ENCODE measurements at regions not wholly inside any gene's neighbourhood (a gene's known extent, or its start where the extent isn't known, plus 50 kb on each side); places are given as distances from the start of the nearest gene placed in this dataset.
A peak's percentile ranks its signal among the peaks of the same experiment; 100 is the strongest.

DNA sequence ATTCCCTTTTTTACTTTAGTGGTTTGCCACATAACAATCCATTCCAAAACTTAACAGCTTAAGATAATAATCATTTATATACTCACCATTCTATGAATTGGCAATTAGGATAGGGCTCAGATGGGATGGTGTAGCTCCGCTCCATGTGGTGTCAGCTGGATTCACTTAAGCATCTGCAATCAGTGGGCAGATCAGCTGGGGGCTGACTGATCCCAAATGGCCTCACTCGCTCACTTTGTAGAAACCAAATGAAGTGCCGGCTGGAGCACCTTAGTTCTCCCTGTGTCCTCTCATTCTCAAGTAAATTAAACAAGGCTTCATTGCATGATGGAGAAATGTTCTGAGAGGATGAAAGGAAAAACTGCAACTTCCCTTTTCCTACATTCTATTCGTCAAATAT, 161.4 kb downstream of the WT1 start:
- DNase-seq, result no peak

DNA sequence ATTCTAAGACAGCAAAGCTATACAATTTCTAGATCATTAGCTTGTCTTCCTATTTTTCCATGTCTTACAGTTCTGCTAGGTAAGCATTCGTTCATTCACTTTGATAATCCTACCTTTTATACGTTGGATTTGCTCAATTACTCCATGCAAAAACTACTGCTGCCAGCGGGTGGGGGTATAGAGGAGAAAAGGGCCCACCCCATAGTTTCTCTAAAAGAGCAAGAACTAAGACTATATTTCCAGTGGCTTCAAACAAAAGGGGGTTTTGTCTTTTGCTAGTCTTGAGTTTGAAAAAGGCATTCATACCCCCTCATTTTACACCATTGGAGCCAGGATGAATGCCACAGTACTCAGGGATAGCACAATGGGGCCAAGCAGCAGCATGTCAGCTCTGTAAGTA, 155.7 kb downstream of the WT1 start:
- no peak for DNase-seq

DNA sequence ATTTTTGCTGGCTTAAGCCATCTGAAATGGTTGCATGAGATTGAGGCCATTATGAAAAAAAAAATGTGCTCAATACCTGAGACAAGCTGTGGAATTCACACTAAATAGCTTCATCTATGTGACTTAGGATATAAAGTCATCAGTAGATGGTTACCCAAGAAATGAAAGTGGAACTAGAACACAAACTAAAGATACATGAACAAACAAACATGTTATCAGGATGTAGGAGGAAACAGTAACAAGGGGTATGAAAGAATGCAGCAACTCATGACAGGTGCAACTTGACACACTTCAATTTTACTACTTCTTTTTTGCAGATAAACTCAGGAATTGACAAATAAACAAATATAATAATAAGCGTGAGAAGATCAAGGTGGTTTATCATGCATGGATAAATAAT, 155.0 kb downstream of the WT1 start:
- DNase-seq, result no peak

DNA sequence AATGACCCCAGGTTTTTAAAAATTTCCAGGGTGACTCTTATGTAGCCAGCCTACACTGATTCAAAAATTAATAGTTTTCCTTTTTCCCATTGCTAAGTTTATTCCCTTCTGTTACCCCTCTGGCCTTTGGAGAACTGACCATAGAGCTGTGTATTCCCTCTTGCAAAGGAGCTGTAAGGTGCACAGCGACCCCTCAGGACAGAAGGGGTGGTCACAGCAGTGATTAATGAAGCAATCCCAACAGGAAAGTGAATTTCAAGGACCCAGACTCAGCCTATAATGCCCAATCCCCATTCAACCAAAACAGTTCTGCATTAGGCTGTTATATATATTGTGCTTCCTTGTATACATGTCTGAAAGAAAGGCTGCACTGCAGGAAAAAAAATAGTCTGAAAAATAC, 147.1 kb downstream of the WT1 start:
- no peak for DNase-seq

DNA sequence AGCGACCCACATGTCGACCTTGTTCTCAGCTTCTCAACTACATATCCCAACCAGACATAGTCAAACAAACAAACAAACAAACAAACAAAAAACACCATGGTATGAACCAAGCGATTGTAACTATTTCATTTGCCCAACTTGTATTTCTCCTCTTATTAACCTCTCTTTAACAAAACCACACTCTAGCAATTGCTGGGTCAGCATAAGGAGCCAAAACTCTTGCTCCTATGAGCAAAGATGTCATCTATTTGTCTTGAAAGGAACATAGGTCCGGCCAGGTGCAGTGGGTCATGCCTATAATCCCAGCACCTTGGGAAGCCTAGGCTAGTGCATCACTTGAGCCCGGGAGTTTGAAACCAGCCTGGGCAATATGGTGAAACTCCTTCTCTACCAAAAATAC, 145.6 kb downstream of the WT1 start:
- no peak for DNase-seq

DNA sequence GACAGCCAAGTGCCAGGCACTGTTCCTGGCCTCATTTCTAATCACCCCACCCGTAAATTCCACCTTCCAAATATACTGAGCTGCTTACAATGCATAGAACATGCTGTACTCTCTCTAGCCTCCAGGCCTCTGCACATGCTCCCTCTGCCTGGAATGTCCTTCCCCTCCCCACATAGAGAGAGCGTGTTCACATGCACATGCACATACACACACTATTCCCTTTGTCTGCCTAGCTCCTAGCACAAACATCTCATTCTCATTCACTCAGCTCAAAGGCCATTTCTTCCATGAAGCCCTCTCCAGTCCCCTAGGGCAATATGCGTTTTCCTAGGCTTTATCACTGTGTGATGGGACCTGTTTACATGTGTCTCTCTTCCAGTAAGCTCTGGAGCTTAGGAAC, 144.6 kb downstream of the WT1 start:
- DNase-seq, result no peak

DNA sequence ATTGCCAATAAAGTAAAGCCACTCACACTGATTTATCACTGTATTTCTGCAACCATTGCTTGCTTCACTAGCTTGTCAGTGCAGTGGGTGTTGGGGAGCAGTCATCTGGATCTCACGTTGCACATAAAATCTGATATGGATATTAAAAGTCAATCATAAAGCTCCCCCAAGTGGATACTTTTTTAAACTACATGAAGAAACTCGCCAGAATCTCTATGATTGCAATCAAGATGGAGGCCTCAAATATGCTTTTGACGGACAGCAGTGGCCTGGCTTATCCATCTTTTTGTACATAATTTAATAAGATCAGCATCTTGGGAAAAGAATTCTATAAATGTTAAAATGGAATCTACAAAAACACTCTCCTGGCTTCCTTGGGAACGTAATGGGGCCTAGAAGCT, 137.7 kb downstream of the WT1 start:
- no peak for DNase-seq

DNA sequence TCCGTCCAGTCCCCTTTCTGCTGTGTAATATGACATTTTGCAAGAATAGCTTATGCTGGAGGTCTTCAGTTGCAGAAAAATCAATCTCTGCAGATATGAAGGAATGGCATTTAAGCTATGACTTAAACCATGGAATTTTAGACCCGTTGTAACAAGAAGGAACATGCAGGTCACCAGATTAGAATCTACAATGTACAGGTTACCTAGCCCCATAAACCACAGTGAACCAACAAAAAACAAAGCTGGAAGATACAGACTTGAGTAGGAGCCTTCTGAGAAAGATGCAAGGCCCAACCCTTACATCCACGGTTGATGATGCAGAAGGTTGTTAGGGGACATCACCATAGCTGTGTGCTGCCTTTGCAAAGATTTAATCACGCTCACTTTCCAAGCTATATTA, 132.5 kb downstream of the WT1 start:
- no peak for DNase-seq

DNA sequence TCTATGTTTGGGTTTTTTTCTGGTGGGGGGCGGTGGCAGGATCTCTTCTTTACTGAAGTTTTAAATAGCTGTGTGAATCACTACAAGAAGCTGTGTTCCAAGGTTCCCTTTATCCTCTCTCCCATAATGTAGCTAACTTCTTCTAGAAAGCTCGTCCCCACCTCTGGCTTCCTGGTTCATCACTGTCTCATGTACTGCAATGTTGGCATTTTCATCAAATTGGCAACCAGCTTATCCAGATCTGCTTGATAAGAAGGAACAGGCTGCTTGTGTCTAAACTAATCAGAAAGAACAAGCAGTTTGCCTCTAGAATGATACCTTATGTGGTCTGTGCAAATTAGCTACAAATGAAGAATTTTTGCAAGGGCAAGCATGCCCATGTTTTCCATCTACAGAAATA, 130.8 kb downstream of the WT1 start:
- DNase-seq, result no peak

DNA sequence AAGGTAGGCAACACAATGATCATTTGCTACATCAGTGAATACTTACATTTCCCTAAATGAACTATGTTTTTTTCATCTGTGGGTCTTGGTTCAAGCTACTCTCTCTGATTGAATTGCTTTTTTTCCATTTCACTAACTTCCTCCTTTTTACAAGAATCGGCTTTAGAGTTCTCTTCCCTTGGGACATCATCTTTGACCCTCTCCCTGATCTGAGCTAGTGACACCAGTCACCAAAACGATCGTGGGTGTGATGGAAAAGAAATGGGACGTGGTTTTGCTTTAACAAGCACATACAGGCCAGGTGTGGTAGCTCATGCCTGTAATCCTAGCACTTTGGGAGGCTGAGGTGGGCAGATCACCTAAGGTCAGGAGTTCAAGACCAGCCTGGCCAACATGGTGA, 129.9 kb downstream of the WT1 start:
- DNase-seq, result no peak

DNA sequence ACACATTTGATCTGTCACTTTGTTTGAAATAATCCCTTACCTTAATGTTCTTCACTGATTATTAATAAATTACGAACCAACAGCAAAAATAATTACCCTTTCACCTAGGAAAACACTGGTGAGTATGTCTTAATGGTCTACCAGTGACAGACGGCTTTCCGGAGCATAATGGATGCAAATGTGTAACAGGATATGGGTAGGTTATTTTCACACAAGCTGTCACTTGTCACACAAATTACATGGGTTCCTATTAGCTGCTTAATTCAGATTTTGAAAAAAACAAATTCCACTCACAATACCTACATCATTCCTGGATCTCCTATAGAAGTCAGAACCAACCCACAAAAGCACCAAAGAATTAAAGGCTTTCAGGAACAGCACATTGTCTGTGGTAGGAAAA, 127.9 kb downstream of the WT1 start:
- no peak for DNase-seq

DNA sequence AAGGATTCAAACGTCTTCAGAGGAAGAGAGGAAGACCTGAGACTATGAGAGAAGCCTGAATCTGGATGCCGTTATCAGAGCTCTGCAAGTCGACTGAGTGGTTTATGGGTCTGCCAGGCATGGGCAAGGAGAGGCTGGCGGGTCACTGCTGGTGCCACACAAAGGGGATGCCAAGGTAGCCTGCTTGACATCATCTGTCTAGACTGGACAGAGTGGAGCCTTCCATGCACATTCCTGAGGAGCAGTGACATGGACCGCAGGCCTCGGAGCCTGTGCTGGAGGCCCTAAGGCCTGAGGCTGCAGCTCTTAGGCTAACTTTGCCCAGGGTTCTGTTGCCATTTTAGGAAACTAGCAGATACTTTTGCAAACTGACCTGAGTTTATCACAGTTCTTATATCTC, 127.4 kb downstream of the WT1 start:
- no peak for DNase-seq

DNA sequence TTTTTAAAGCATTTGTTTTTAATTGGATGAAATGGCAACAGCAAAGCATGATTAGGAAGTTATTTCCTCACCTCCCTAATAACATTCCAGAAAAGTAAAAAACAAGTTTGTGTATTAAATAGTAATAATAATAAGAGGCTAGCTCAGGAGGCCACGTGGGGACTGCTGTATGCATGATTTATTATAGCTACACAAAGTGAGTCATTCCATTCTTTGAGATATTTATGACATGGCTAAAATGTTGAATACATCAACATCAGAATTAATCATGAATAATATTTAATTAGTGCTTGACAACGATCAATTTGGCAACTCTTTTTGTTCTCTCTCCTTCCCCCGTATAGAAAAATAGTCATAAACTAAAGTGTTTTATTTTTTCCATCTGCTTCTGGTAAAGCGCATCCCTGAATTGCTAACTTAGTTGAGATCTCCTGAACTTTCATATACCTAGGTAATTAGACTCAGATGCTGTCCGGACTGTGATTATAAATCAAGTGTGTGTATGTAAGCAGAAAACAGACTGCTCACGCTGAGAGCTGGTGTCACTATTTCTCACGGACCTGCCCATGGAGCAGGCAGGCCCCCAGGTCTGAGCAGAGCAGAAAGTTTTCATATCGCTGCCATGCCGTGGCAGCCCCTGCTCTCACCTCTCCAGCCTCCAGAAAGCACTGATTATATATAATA, 125.7 kb downstream of the WT1 start:
- no peak for DNase-seq

DNA sequence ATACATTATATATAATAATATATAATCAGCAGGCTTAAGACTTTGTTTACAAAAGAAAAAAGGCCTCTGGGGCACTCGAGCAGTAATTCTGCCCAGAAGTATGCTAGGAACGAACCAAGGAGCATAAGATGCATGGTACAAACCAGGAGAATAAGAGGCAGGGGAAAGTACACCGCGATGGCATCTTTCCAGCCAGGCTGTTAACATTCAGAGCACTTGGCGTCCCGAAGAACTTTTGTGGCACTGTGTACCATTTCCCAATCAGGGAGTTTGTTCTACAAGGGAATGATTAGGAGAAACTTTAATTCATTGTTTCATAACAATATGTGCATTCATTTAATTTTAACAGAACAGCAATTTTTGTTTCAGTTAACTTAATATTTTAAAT, 125.1 kb downstream of the WT1 start:
- DNase-seq, result no peak

DNA sequence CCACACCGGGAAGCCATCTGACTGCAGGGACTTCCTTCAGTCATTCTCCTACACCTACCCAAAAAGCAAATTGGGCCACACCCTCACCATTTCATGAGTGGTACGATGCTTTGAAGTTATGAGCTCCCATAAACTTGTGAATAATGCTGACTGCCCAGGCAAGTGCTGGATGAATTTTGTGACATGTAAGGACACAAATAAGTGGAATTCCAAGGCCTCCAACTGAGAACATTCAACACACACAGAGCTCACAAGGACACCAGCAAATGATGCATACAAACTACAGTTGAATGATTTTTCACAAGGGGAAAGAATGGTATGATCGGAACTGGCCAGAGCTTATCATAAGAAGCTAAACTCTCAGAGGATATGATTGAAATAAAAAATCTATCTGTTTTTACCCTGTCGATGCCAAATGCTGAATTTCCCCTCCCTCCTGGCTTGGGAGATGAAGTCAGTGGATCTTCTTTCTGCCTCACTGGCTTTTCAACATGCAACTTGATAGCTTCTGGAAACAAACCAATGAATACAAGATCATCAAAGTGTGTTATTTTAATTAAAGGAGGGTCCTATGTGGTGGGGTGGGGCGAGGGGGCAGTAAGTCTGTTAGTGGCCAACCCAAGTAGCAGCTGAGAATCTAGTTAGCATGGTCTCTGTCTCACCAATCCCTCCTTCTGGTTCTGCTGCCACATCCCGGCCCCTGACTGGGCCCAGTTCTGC, 123.8 kb downstream of the WT1 start:
- DNase-seq, result no peak

DNA sequence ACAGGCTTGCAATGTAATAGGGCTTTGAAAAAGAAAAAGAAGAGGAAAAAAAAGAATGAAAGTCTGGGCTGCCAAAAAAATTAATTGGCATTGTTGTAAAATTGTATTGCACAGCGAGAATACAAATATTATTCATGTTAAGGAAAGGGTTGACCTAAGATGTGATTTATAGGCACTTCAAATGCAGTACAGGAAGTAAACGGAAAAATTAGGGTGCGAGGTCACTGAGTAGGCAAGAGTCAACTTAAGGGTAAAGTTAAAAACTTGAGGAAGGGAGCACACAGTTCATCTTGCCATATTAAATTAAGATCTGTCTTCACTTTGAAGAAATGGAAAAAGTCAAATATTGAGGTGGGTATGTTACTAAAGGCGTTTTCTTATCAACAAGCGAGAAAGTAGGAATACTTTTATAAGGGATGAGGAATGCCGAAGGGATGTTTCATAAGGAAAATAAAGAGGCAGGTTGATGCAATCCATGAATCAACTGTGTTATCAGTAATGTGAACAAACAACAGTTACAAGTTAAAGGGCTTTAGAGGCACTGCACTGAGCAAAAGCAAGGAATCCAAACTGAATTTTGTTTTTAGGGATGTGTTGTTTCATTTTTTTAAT, 123.0 kb downstream of the WT1 start:
- no peak for DNase-seq

DNA sequence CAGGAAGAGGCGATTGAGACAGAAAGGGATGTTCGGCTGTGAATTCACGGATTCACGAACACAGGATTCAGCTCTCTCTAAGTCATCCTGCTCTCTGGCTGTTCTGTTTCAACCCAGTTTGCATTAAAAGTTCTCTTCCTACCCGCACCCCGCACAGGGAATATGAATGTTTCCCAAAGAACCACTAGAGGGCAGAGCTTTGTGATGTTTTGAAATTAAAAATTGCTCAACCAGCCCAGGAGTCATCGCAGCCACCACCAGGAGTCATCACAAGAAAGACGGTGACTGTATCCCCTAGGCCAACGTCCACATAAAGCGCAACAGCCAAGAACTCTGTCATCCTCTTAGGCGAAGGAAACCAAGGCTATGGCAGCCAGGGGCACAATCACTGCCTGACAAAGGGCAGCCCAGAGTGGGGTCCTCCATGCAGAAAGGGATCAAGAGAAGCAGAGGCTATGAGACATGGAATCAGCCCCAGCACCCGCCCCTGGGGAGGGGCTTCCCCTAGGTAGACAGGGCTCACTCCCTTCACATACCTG, 122.4 kb downstream of the WT1 start:
- DNase-seq, result peak; percentile 64

DNA sequence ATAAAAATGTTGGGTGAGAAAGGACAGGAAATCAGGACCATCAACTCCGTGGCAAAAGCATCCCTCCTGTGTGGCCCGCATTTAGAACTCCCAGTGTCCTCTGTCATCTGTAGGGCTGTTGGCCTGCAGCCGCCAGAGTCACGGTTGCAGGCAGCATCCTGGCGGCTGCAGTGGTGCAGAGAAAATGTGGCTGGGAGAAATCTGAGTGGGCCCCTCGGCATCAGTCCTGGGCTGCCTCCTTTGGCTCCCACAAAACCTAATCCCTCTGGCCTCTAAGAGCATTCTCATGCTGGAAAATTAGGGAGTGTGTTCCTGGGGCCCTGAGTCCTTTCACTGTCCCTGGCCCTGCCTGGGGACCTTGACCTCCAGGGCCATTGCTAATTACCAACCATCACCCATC, 121.9 kb downstream of the WT1 start:
- DNase-seq, result no peak

DNA sequence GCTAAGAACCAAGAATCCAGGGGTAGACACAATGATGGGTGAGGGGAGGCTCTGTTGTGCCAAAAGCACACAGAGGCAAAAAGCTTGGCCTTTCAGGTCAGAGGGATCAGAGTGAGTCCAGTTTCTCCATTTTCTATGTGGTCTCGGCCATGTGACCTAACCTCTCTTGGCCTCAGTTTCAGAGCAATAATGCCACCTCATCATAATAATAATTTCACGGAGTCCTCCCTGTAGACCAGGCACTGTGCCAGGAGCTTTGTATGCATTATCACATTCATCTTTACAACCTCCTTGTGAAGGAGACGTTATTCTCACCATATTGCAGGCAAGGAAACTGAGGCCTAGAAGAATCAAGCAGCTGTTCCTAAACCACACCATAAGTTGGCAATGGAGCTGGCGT, 120.2 kb downstream of the WT1 start:
- DNase-seq, result no peak

DNA sequence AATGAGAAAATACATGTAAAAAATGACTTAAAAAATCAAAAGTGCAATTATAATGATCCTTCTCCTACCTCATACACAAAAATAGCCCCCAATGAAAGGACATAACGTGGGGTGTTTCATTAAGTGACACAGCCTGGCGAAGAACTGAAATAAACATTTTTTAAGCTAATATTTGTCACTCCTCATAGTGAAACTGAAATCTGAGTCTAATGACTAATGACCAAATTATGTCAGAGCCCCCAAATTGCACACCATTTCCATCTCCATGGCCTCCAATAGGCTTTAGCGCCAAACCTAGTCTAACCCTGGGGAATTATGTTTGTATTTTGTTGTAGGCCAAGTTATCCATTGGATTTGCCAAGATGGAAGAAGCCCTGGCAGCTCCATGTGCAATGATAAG, 119.1 kb downstream of the WT1 start:
- no peak for DNase-seq

DNA sequence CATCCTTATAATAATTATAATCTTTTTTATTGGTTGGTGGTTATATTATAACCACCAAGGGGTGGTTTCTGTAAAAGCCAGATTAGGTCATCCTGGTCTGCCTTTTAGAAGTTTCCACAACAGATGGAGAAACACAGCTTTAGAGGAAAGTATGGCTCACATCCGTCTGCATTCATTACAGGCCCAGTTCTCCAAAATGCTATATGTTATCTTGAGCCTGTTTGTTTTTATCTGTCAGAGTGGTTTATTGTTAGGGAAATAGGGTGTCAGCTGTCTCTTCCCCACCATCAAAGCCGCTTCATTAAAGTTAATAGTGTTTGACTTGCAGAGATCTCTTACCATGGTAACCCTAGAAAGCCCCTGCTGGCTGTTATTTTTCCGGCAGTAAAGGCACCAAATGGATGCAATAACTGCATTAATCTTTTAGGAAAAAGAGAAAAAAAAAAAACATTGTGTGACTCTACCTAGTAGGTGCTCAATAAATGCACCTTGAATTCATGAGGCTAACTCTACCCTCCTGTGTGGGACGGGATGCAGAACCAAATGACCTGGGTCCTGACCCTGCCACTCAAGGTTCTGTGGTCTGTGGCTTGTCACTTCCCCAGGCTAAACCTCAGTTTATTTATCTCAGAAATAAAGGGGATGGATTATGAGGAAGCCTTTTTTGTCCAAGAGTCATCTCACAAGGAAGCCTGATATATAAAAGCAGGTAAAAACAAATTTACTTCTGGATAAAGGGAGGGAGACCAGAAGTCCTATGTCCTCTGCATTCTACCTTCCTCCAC, 118.3 kb downstream of the WT1 start:
- no peak for DNase-seq

DNA sequence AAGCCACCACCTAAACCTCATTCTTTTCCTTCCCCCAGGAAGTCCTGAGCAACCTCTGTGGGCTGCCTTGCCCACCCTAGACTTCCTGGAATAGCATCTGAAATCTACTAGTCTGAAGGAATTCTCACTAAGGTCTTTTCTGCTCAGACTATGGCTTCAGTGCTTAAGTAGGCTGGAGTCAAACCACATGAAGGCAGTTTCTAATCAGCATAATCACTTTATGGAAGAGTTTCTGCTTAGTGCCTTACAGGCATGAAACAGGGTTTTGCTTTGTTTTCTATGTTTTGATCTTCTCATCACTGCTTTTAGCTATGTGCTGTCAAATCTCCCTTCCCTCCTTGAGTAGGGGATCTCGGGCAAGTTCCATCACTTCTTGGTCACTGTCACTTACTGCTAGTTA, 117.7 kb downstream of the WT1 start:
- no peak for DNase-seq

Measured in activated CD4-positive, alpha-beta T cell treated with anti-CD3 and anti-CD28 coated beads for 48 hours (primary cell).